PC-3 (cell line): ENCODE measurements at regions not wholly inside any gene's neighbourhood (a gene's known extent, or its start where the extent isn't known, plus 50 kb on each side); places are given as distances from the start of the nearest gene placed in this dataset.

Experiments
- ATAC-seq: fragments of 200-7000 bp; cut with Tn5 transposase; 2 replicates; pipeline ENCODE4 v1.9.1; 2020; ENCODE audit warnings: mild to moderate bottlenecking, moderate library complexity
- BruUV-seq: library from RNA; stranded (reverse); fragments of 400-500 nt; replicated peaks from 2 replicates; lab custom pipeline; 2021; lab: Mats Ljungman, UMichigan
- CTCF ChIA-PET: fragments of 300-600 bp; sonication (Branson Sonifier 250); formaldehyde crosslinking; loops from one replicate; lab custom pipeline; 2022; ENCODE audit warnings: antibody characterized with exemption; lab: Charles Lee
- POLR2A ChIA-PET: fragments of 300-600 bp; sonication (Branson Sonifier 250); formaldehyde crosslinking; loops from one replicate; lab custom pipeline; 2022; ENCODE audit warnings: antibody characterized with exemption; ENCODE audit not compliant: unreplicated experiment; lab: Charles Lee
- DNase-seq: peaks from one replicate; pipeline ENCODE4 v3.0.0-alpha.2; 2015
- H2AFZ ChIP-seq: fragments of 300-600 bp; sonication (generic); 2 replicates; pipeline ENCODE4 v1.6.0; 2016; ENCODE audit warnings: antibody characterized with exemption, low read length
- H3F3A ChIP-seq: fragments of 300-600 bp; sonication (generic); one replicate; pipeline ENCODE4 v1.6.0; 2017; ENCODE audit warnings: antibody characterized with exemption, low read length, control low read depth, mild to moderate bottlenecking; ENCODE audit not compliant: unreplicated experiment
- H3K27ac ChIP-seq: fragments of 300-600 bp; sonication (generic); 2 replicates; pipeline ENCODE4 v1.5.1; 2016; ENCODE audit warnings: mild to moderate bottlenecking, low read length
- H3K27me3 ChIP-seq: fragments of 300-600 bp; sonication (generic); 2 replicates; pipeline ENCODE4 v1.6.1; 2016; ENCODE audit warnings: low read length, mixed read lengths
- H3K36me3 ChIP-seq: fragments of 300-600 bp; sonication (generic); 2 replicates; pipeline ENCODE4 v1.6.1; 2016; ENCODE audit warnings: low read depth, mixed run types, low read length, mixed read lengths
- H3K4me1 ChIP-seq: fragments of 300-600 bp; sonication (generic); 2 replicates; pipeline ENCODE4 v1.5.1; 2016; ENCODE audit warnings: low read length; ENCODE audit not compliant: insufficient read depth
- H3K4me2 ChIP-seq: fragments of 300-600 bp; sonication (generic); 2 replicates; pipeline ENCODE4 v1.6.0; 2016; ENCODE audit warnings: low read length
- H3K4me3 ChIP-seq: fragments of 300-600 bp; sonication (generic); 2 replicates; pipeline ENCODE4 v1.5.1; 2016; ENCODE audit warnings: mild to moderate bottlenecking, low read length, mixed read lengths
- H3K79me2 ChIP-seq: fragments of 300-600 bp; sonication (generic); 2 replicates; pipeline ENCODE4 v1.6.1; 2017; ENCODE audit warnings: low read length, mixed read lengths
- H3K9ac ChIP-seq: fragments of 300-600 bp; sonication (generic); 2 replicates; pipeline ENCODE4 v1.6.0; 2016; ENCODE audit warnings: mild to moderate bottlenecking, low read length
- H3K9me2 ChIP-seq: fragments of 300-600 bp; sonication (generic); replicated peaks from 2 replicates; pipeline ENCODE4 v1.6.1; 2016; ENCODE audit warnings: mixed run types, low read length, mixed read lengths
- H3K9me3 ChIP-seq: fragments of 300-600 bp; sonication (generic); 2 replicates; pipeline ENCODE4 v1.6.1; 2016; ENCODE audit warnings: low read length, mixed read lengths
- H4K20me1 ChIP-seq: fragments of 300-600 bp; sonication (generic); 2 replicates; pipeline ENCODE4 v1.6.1; 2016; ENCODE audit warnings: low read length, mixed read lengths
- CTCF ChIP-seq: fragments of 300-600 bp; sonication (generic); conservative IDR thresholded peaks from 2 replicates; pipeline ENCODE4 v1.5.1; 2017; ENCODE audit warnings: antibody characterized with exemption, low read depth, mild to moderate bottlenecking, low read length
- EZH2 ChIP-seq: fragments of 300-600 bp; sonication (generic); IDR thresholded peaks from one replicate; pipeline ENCODE4 v1.6.1; 2017; ENCODE audit warnings: antibody characterized with exemption, mild to moderate bottlenecking, low read length; ENCODE audit not compliant: unreplicated experiment
- EZH2phosphoT487 ChIP-seq: fragments of 300-600 bp; sonication (generic); IDR thresholded peaks from 2 replicates; pipeline ENCODE4 v1.6.1; 2018; ENCODE audit warnings: mild to moderate bottlenecking, antibody characterized with exemption, low read length, borderline replicate concordance
- intact Hi-C: fragments of 100-400 bp; cut with micrococcal nuclease; formaldehyde crosslinking; loops from 2 replicates; pipeline ENCODE4 v1.9.0; 2023

- Histone ChIP-seq H3K79me2 (no peaks in the 10 kb centered on the region), H3K36me3 (no peaks in the 10 kb centered on the region), H3F3A (no peaks in the 10 kb centered on the region), H2AFZ (no peak overlapping the region), H3K4me1 (no peaks in the 10 kb centered on the region), H3K27me3 (no peaks in the 10 kb centered on the region), H3K9ac (no peak overlapping the region), H3K4me3 (no peak overlapping the region), H3K27ac (no peak overlapping the region), H3K9me3 (peaks cover 15% of the 10 kb centered on the region), H3K4me2 (no peak overlapping the region), H4K20me1 (no peaks in the 10 kb centered on the region), H3K9me2 (no peaks in the 10 kb centered on the region)
- ChIA-PET CTCF (no interaction called here), POLR2A (no interaction called here)
- intact Hi-C loops, result no loop called here
- TF ChIP-seq EZH2phosphoT487 (no peak), EZH2 (no peak), CTCF (no peak)
- no peak for DNase-seq
- no peak for ATAC-seq
- BruUV-seq, result no TSS peak
Observed at GRCh38 chr6:158900663-158901312, 81.6 kb upstream of the EZR start.

- no peaks in the 10 kb centered on the region for H3K79me2 ChIP-seq
- DNase-seq, result no peak
- no peak overlapping the region for H3K27ac ChIP-seq
- no peak overlapping the region for H2AFZ ChIP-seq
- no peak overlapping the region for H3K4me3 ChIP-seq
- no peaks in the 10 kb centered on the region for H4K20me1 ChIP-seq
- intact Hi-C loops, result no loop called here
- no peak for ATAC-seq
- no peaks in the 10 kb centered on the region for H3K9me3 ChIP-seq
- no TSS peak for BruUV-seq
- no peaks in the 10 kb centered on the region for H3K36me3 ChIP-seq
- no peaks in the 10 kb centered on the region for H3F3A ChIP-seq
- no peaks in the 10 kb centered on the region for H3K9me2 ChIP-seq
- peaks cover 7% of the 10 kb centered on the region for H3K4me1 ChIP-seq
- no peak overlapping the region for H3K9ac ChIP-seq
- TF ChIP-seq EZH2phosphoT487, result no peak
- TF ChIP-seq CTCF, result no peak
- TF ChIP-seq EZH2, result no peak
- CTCF ChIA-PET, result no interaction called here
- H3K4me2 ChIP-seq, result no peak overlapping the region
- POLR2A ChIA-PET, result no interaction called here
- no peaks in the 10 kb centered on the region for H3K27me3 ChIP-seq
Observed at GRCh38 chr6:158897236-158897635, 78.1 kb upstream of the EZR start.

GRCh38 chr6:158895661-158896060, 76.5 kb upstream of the EZR start:
- no peaks in the 10 kb centered on the region for H3F3A ChIP-seq

More at GRCh38 chr6:158895661-158896060, 76.5 kb upstream of the EZR start:
- Histone ChIP-seq H3K36me3 (no peaks in the 10 kb centered on the region), H3K27ac (no peak overlapping the region), H3K4me1 (peaks cover 7% of the 10 kb centered on the region), H3K79me2 (no peaks in the 10 kb centered on the region), H4K20me1 (no peaks in the 10 kb centered on the region), H3K27me3 (no peaks in the 10 kb centered on the region), H3K4me2 (no peak overlapping the region), H3K9ac (no peak overlapping the region), H3K9me2 (no peaks in the 10 kb centered on the region), H3K9me3 (no peaks in the 10 kb centered on the region), H3K4me3 (no peak overlapping the region), H2AFZ (no peak overlapping the region)
- ChIA-PET POLR2A (interaction anchor here (0.6 kb wide), 1 partner anchor 34 kb away, joined by 7 read pairs; no protein-coding TSS in a partner anchor), CTCF (no interaction called here)
- no peak for DNase-seq
- intact Hi-C loops, result no loop called here
- BruUV-seq, result no TSS peak
- no peak for TF ChIP-seq EZH2
- ATAC-seq, result no peak
